ENCODE measurements at regions not wholly inside any gene's neighbourhood (a gene's known extent, or its start where the extent isn't known, plus 50 kb on each side); places are given as distances from the start of the nearest gene placed in this dataset.

- no peak for DNase-seq
Measured at GRCh38 chr11:95545116-95545875, 244.3 kb downstream of the FAM76B start.

- DNase-seq, result no peak
Measured at GRCh38 chr11:95544095-95544856, 245.3 kb downstream of the FAM76B start.

- DNase-seq, result no peak
Measured at GRCh38 chr11:95542868-95543551, 246.6 kb downstream of the FAM76B start.

- no peak for DNase-seq
Measured at GRCh38 chr11:95541715-95542114, 247.9 kb downstream of the FAM76B start.

- no peak for DNase-seq
Measured at GRCh38 chr11:95536047-95536690, 253.4 kb downstream of the FAM76B start.

GRCh38 chr11:95534809-95535208 is 254.8 kb downstream of the FAM76B start:
- no peak for DNase-seq

GRCh38 chr11:95534226-95534625 is 255.4 kb downstream of the FAM76B start:
- DNase-seq, result no peak

GRCh38 chr11:95531116-95531515 is 258.5 kb downstream of the FAM76B start:
- no peak for DNase-seq

GRCh38 chr11:95524314-95525036 is 265.1 kb downstream of the FAM76B start:
- peak; percentile 58 for DNase-seq

GRCh38 chr11:95522874-95523273 is 266.7 kb downstream of the FAM76B start:
- DNase-seq, result no peak

GRCh38 chr11:95521862-95522261 is 267.7 kb downstream of the FAM76B start:
- DNase-seq, result no peak

- DNase-seq, result no peak
Measured at GRCh38 chr11:95521133-95521542, 268.4 kb downstream of the FAM76B start.

- no peak for DNase-seq
Measured at GRCh38 chr11:95520369-95521132, 269.0 kb downstream of the FAM76B start.

GRCh38 chr11:95519912-95520311 is 269.7 kb downstream of the FAM76B start:
- DNase-seq, result no peak

- DNase-seq, result no peak
Measured at GRCh38 chr11:95517453-95517852, 272.1 kb downstream of the FAM76B start.

GRCh38 chr11:95516786-95517185 is 272.8 kb downstream of the FAM76B start:
- DNase-seq, result no peak

- DNase-seq, result no peak
Measured at GRCh38 chr11:95516175-95516574, 273.4 kb downstream of the FAM76B start.

- no peak for DNase-seq
Measured at GRCh38 chr11:95515371-95515770, 274.2 kb downstream of the FAM76B start.

GRCh38 chr11:95514416-95515110 is 275.0 kb downstream of the FAM76B start:
- DNase-seq, result no peak

GRCh38 chr11:95512682-95513081 is 276.9 kb downstream of the FAM76B start:
- DNase-seq, result no peak

- no peak for DNase-seq
Measured at GRCh38 chr11:95512177-95512576, 277.4 kb downstream of the FAM76B start.
